ENCODE measurements at regions not wholly inside any gene's neighbourhood (a gene's known extent, or its start where the extent isn't known, plus 50 kb on each side); places are given as distances from the start of the nearest gene placed in this dataset.

GRCh38 chr3:170792471-170792870 lies 77.5 kb downstream of the RPL22L1 start:
- TF ChIP-seq POLR2A (IDR thresholded peaks at IDR 0.05; ENCODE audit: control extremely low read depth in 1 of 2, low read depth in 2 of 2, low read length in 2 of 2) (no peak), CTCF (IDR thresholded peaks at IDR 0.05; ENCODE audit: control extremely low read depth in 1 of 3, insufficient read depth in 1 of 3, low read depth in 1 of 3, low read length in 3 of 3) (no peak), SIRT6 (IDR thresholded peaks at IDR 0.05; ENCODE audit: low read length) (no peak), CREB1 (IDR thresholded peaks at IDR 0.05) (no peak), POLR2AphosphoS5 (IDR thresholded peaks at IDR 0.05; ENCODE audit: low read depth, low read length) (no peak), SIN3A (conservative IDR thresholded peaks at IDR 0.05 in 1 of 2, IDR thresholded peaks at IDR 0.05 in 1 of 2; ENCODE audit: low read depth in 1 of 2, low read length in 2 of 2) (no peak), USF2 (IDR thresholded peaks at IDR 0.05; ENCODE audit: low read length) (no peak), GABPA (IDR thresholded peaks at IDR 0.05; ENCODE audit: borderline replicate concordance, insufficient read depth, low read length) (no peak)
